K562 (cell line): ENCODE measurements at regions not wholly inside any gene's neighbourhood (a gene's known extent, or its start where the extent isn't known, plus 50 kb on each side); places are given as distances from the start of the nearest gene placed in this dataset.
"Not testable (repeated sequence)": the region's sequence is repeated elsewhere in the genome, so short reads cannot be mapped to it uniquely, and the experiment has no call there.

Experiments used
- ATAC-seq: fragments of 200-7000 bp; cut with Tn5 transposase; 3 replicates; pipeline ENCODE4 v1.9.1; 2020; ENCODE audit warnings: moderate library complexity
- BruUV-seq: library from RNA; stranded (reverse); fragments of 400-500 nt; replicated peaks from 2 replicates; lab custom pipeline; 2021; lab: Mats Ljungman, UMichigan
- CTCF ChIA-PET: fragments of 300-600 bp; formaldehyde crosslinking; extraction: SDS; loops from one replicate; lab custom pipeline; 2021; ENCODE audit warnings: low intra/inter-chr PET ratio; lab: Yijun Ruan, JAX
- POLR2A ChIA-PET: fragments of 300-600, 350-650 bp; sonication (Branson Sonifier 250); formaldehyde crosslinking; extraction: SDS; loops from one replicate; lab custom pipeline; 2021; ENCODE audit warnings: antibody characterized with exemption, inconsistent platforms; lab: Yijun Ruan, JAX
- DNase-seq, 4 experiments: peaks; one replicate each; pipeline versions ENCODE4 v3.0.0 to v3.0.0-alpha.2; 2011 to 2018; ENCODE audit warnings: low spot score in 3 of 4, mixed read lengths in 3 of 4; ENCODE audit errors: extremely low read depth in 1 of 4
- FAIRE-seq: peaks from 2 replicates; lab custom pipeline; 2011; peaks lifted over from hg19 to GRCh38; lab: Jason Lieb, UNC
- H2AFZ ChIP-seq: 2 replicates; pipeline ENCODE4 v1.6.0; 2011; ENCODE audit warnings: low read depth, low read length, control low read depth, inconsistent platforms
- H3K27ac ChIP-seq: fragments of 200-600 bp; 3 replicates; pipeline ENCODE4 v1.8.0; 2011; ENCODE audit warnings: low read depth, mild to moderate bottlenecking, control low read depth, inconsistent platforms, low read length, moderate library complexity, mixed read lengths; ENCODE audit errors: extremely low read depth
- H3K27me3 ChIP-seq, 2 experiments: fragments of 300-600 bp in 1 of 2; 2 replicates in 1 of 2; 3 replicates in 1 of 2; pipeline versions ENCODE4 v1.6.0 to v1.8.0; 2011; ENCODE audit warnings: inconsistent platforms in 2 of 2, low read length in 2 of 2, mild to moderate bottlenecking in 1 of 2, mixed read lengths in 1 of 2, moderate library complexity in 1 of 2; ENCODE audit not compliant: control insufficient read depth in 2 of 2, insufficient read depth in 2 of 2
- H3K36me3 ChIP-seq: fragments of 300-600 bp; 3 replicates; pipeline ENCODE4 v1.8.0; 2011; ENCODE audit warnings: mild to moderate bottlenecking, low read length, inconsistent platforms; ENCODE audit not compliant: control insufficient read depth, insufficient read depth
- H3K4me1 ChIP-seq, 2 experiments: fragments of 200-600 bp in 1 of 2; replicated peaks in 1 of 2; 2 replicates in 1 of 2; 3 replicates in 1 of 2; pipeline versions ENCODE4 v1.5.1 to v1.8.0; 2011; ENCODE audit warnings: inconsistent platforms in 2 of 2, low read length in 2 of 2, mild to moderate bottlenecking in 1 of 2, mixed read lengths in 1 of 2, moderate library complexity in 1 of 2; ENCODE audit not compliant: control insufficient read depth in 2 of 2, insufficient read depth in 2 of 2
- H3K4me2 ChIP-seq: 2 replicates; pipeline ENCODE4 v1.6.1; 2011; ENCODE audit warnings: low read length, control low read depth, inconsistent platforms, mixed read lengths; ENCODE audit not compliant: insufficient read depth
- H3K4me3 ChIP-seq: fragments of 200-600 bp; sonication (generic), shearing (Covaris generic); 2 replicates; pipeline ENCODE4 v1.5.1; 2016; ENCODE audit warnings: control low read depth, inconsistent platforms
- H3K79me2 ChIP-seq: fragments of 200-600 bp; 3 replicates; pipeline ENCODE4 v1.8.0; 2011; ENCODE audit warnings: low read length, inconsistent platforms; ENCODE audit not compliant: control insufficient read depth, insufficient read depth
- H3K9ac ChIP-seq, 2 experiments: 2 replicates each; pipeline versions ENCODE4 v1.6.0 to v1.6.1; 2011; ENCODE audit warnings: low read depth in 2 of 2, low read length in 2 of 2, control low read depth in 1 of 2, inconsistent platforms in 1 of 2, mild to moderate bottlenecking in 1 of 2, mixed read lengths in 1 of 2; ENCODE audit not compliant: insufficient read depth in 1 of 2
- H3K9me1 ChIP-seq: one replicate; pipeline ENCODE4 v1.6.0; 2011; ENCODE audit warnings: inconsistent platforms, mild to moderate bottlenecking, low read length, moderate library complexity; ENCODE audit not compliant: control insufficient read depth, insufficient read depth
- H3K9me3 ChIP-seq: replicated peaks from 2 replicates; pipeline ENCODE4 v1.5.1; 2011; ENCODE audit warnings: low read depth, low read length, inconsistent platforms; ENCODE audit not compliant: control insufficient read depth, insufficient read depth
- H4K20me1 ChIP-seq: replicated peaks from 2 replicates; pipeline ENCODE4 v1.6.1; 2011; ENCODE audit warnings: low read length, inconsistent platforms, mixed read lengths; ENCODE audit not compliant: control insufficient read depth, insufficient read depth
- ELF1 ChIP-seq: fragments of 200-800 bp; sonication (Bioruptor generic); IDR thresholded peaks from 2 replicates; pipeline ENCODE4 v1.6.1; 2016; ENCODE audit warnings: missing genetic modification characterization, missing compliant biosample characterization
- HDAC1 ChIP-seq, 2 experiments: fragments of 450-650 bp; IDR thresholded peaks; 2 replicates each; pipeline ENCODE4 v1.6.1; 2016 to 2017; ENCODE audit warnings: inconsistent platforms in 1 of 2, mild to moderate bottlenecking in 1 of 2, moderate library complexity in 1 of 2
- IFI16 ChIP-seq: fragments of 250-450 bp; sonication (Bioruptor Pico); IDR thresholded peaks from 2 replicates; pipeline ENCODE4 v2.1.2; 2022; ENCODE audit warnings: mild to moderate bottlenecking, inconsistent platforms
- PBX2 ChIP-seq, 2 experiments: IDR thresholded peaks in 1 of 2; conservative IDR thresholded peaks in 1 of 2; 2 replicates each; pipeline ENCODE4 v1.6.1; 2016; ENCODE audit warnings: low read depth in 2 of 2, mild to moderate bottlenecking in 1 of 2, missing compliant biosample characterization in 1 of 2, missing genetic modification characterization in 1 of 2, moderate library complexity in 1 of 2
- TEAD4 ChIP-seq, 2 experiments: sonication (generic) in 1 of 2; formaldehyde crosslinking in 1 of 2; IDR thresholded peaks; 2 replicates each; pipeline versions ENCODE4 v1.6.1 to v1.8.0; 2012 to 2022; ENCODE audit warnings: borderline replicate concordance in 1 of 2, inconsistent platforms in 1 of 2, low read length in 1 of 2, mild to moderate bottlenecking in 1 of 2, missing genetic modification reagents in 1 of 2
- ZBTB43 ChIP-seq: sonication (generic); formaldehyde crosslinking; IDR thresholded peaks from 2 replicates; pipeline ENCODE4 v1.8.0; 2023; ENCODE audit warnings: mild to moderate bottlenecking, missing genetic modification reagents
- WGBS: fragments of 100-300 bp; shearing (Covaris generic); methylation state at CpG from one replicate; pipeline ENCODE4 v1.1.6; 2016; ENCODE audit warnings: low coverage, mixed read lengths; ENCODE audit not compliant: insufficient coverage; ENCODE audit errors: missing lambda C conversion rate; 5-methylcytosine and 5-hydroxymethylcytosine counted together
- in situ Hi-C: fragments of 300-500 bp; cut with MboI; formaldehyde crosslinking; loops from 4 replicates; pipeline ENCODE4 v1.15.0; 2018; ENCODE audit warnings: inconsistent platforms, mixed read lengths
- intact Hi-C: fragments of 100-400 bp; cut with micrococcal nuclease; formaldehyde crosslinking; loops from 2 replicates; pipeline ENCODE4 v1.14.2; 2022

- TF ChIP-seq PBX2 (CRISPR knock-in tag; IDR thresholded peaks at IDR 0.05; ENCODE audit: low read depth) (no peak), PBX2 (tag; conservative IDR thresholded peaks at IDR 0.05; ENCODE audit: low read depth) (no peak), TEAD4 (IDR thresholded peaks at IDR 0.05; ENCODE audit: low read length) (no peak), TEAD4 (CRISPR knock-in tag; IDR thresholded peaks at IDR 0.05; ENCODE audit: borderline replicate concordance) (no peak), ZBTB43 (no peak), IFI16 (CRISPR knock-in tag) (no peak), HDAC1 (IDR thresholded peaks at IDR 0.05) (no peak), ELF1 (tag) (no peak)
- TF ChIP-seq, all 486 proteins: peak for 0
These were observed 318.8 kb upstream of the TMEFF2 start (continued) for GRCh38 chr2:192513575-192513974.

- intact Hi-C loops, H3K79me2 ChIP-seq, H3K4me2 ChIP-seq, H2AFZ ChIP-seq, H3K27ac ChIP-seq, H3K9me3 ChIP-seq, DNase-seq, FAIRE-seq, BruUV-seq, H3K4me3 ChIP-seq, POLR2A ChIA-PET, H3K9me1 ChIP-seq, H3K9ac ChIP-seq, CTCF ChIA-PET, H3K36me3 ChIP-seq, in situ Hi-C loops, H3K27me3 ChIP-seq, H4K20me1 ChIP-seq, ATAC-seq, H3K4me1 ChIP-seq: not testable (repeated sequence)
- 0% methylated on average over 10 of the region's 33 CpGs for WGBS
These were observed 313.2 kb upstream of the TMEFF2 start for GRCh38 chr2:192507836-192508450.
